ENCODE measurements at regions not wholly inside any gene's neighbourhood (a gene's known extent, or its start where the extent isn't known, plus 50 kb on each side); places are given as distances from the start of the nearest gene placed in this dataset.
A peak's percentile ranks its signal among the peaks of the same experiment; 100 is the strongest.

DNA sequence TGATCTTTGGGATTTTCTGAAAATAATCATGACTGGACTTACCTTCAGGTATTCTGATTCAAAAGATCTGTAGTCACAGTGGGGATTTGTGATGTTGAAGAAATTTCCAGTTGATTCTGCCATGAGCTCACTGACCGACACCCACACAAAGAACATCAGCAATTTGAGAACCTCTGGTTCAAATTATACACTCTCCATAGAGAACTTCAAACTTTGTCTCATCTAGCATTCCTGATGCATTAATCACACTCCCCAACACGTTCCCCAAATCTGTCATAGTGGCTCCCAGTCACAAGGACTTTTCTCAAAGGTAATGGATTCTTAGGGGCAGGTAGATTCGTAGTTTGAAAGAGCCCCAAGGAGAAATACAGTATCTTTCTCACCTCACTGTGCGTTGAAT is 584.3 kb downstream of the FBXO15 start:
- CTCF ChIA-PET: no interaction called here
- peak; percentile 26 for DNase-seq (ENCODE audit: low read depth, low spot score)
- Histone ChIP-seq H3K9me3 (ENCODE audit: control insufficient read depth, insufficient read depth, low read length) (no peaks in the 10 kb centered on the region), H3K4me3 (ENCODE audit: low read depth, low read length) (no peak overlapping the region), H3K27ac (ENCODE audit: low read depth, low read length) (peak overlapping the region; percentile 25), H3K27me3 (ENCODE audit: control insufficient read depth, insufficient read depth, low read length) (no peaks in the 10 kb centered on the region)
- POLR2A ChIA-PET: no interaction called here
- TF ChIP-seq, protein P1, sequence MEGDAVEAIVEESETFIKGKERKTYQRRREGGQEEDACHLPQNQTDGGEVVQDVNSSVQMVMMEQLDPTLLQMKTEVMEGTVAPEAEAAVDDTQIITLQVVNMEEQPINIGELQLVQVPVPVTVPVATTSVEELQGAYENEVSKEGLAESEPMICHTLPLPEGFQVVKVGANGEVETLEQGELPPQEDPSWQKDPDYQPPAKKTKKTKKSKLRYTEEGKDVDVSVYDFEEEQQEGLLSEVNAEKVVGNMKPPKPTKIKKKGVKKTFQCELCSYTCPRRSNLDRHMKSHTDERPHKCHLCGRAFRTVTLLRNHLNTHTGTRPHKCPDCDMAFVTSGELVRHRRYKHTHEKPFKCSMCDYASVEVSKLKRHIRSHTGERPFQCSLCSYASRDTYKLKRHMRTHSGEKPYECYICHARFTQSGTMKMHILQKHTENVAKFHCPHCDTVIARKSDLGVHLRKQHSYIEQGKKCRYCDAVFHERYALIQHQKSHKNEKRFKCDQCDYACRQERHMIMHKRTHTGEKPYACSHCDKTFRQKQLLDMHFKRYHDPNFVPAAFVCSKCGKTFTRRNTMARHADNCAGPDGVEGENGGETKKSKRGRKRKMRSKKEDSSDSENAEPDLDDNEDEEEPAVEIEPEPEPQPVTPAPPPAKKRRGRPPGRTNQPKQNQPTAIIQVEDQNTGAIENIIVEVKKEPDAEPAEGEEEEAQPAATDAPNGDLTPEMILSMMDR (IDR thresholded peaks at IDR 0.05; ENCODE audit: low read depth, low read length): no peak

DNA sequence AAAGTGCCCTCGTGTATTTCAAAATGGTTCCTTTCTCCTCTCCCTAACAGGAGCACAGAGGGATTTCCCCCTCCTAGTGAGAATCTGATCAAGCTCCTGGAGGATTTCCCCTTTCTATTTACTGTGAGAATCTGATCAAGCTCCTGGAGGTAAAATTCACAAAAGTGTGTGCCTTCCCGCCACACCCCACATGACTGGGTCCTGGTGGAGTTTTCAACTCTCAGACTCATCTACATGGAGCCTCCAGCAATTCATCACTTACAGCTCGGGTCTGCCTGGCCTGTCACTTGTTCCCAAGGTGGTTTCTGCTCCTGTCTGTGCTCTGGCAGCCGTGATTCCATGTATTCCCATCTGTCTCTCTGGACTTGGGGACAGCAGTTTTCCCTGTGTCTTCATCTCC is 590.7 kb downstream of the FBXO15 start:
- no peak for DNase-seq (ENCODE audit: low read depth, low spot score)
- POLR2A ChIA-PET: no interaction called here
- no peaks in the 10 kb centered on the region for H3K9me3 ChIP-seq (ENCODE audit: control insufficient read depth, insufficient read depth, low read length)
- H3K4me3 ChIP-seq (ENCODE audit: low read depth, low read length): no peak overlapping the region
- no peaks in the 10 kb centered on the region for H3K27me3 ChIP-seq (ENCODE audit: control insufficient read depth, insufficient read depth, low read length)
- CTCF ChIA-PET: no interaction called here
- TF ChIP-seq, protein P1 (IDR thresholded peaks at IDR 0.05; ENCODE audit: low read depth, low read length): no peak
- no peak overlapping the region for H3K27ac ChIP-seq (ENCODE audit: low read depth, low read length)

DNA sequence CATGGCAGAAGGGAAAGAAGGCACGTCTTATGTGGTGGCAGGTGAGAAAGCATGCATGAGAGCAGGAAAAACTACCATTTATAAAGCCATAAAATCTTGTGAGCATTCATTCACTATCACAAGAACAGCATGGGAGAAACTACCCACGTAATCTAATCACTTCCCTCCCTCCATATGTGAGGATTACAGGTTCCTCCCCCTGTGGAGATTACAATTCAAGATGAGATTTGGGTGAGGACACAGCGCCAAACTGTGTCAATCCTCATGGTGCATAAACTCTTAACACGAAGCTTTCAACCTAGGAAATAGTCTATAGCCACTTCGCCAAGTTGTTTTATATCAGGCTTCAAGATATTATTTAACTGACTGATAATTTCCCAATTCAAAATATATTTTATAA is 595.5 kb downstream of the FBXO15 start:
- no peak for DNase-seq (ENCODE audit: low read depth, low spot score)
- Histone ChIP-seq H3K27ac (ENCODE audit: low read depth, low read length) (no peak overlapping the region), H3K4me3 (ENCODE audit: low read depth, low read length) (no peak overlapping the region), H3K9me3 (ENCODE audit: control insufficient read depth, insufficient read depth, low read length) (no peaks in the 10 kb centered on the region), H3K27me3 (ENCODE audit: control insufficient read depth, insufficient read depth, low read length) (no peaks in the 10 kb centered on the region)
- TF ChIP-seq, protein P1 (IDR thresholded peaks at IDR 0.05; ENCODE audit: low read depth, low read length): no peak
- CTCF ChIA-PET: no interaction called here
- POLR2A ChIA-PET: no interaction called here

DNA sequence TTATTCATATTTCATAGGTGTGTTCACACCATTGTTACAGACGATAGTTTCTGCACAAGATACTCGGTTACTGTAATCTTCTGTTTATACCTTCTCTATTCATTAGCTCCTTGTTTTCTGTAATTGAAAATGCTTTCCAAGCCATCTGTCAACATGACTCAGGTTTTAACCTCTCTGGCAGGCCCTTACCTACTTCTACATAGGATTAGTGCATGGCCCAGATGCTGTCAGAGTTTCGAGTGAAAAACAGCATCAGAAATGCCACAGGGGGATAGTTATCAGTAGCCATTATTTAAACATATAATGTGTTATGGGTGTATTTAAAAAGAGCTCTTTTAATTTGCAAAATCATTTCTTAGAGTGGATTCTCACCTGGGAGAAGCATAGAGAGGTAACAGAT is 596.4 kb downstream of the FBXO15 start:
- Histone ChIP-seq H3K9me3 (ENCODE audit: control insufficient read depth, insufficient read depth, low read length) (no peaks in the 10 kb centered on the region), H3K27ac (ENCODE audit: low read depth, low read length) (no peak overlapping the region), H3K27me3 (ENCODE audit: control insufficient read depth, insufficient read depth, low read length) (no peaks in the 10 kb centered on the region), H3K4me3 (ENCODE audit: low read depth, low read length) (no peak overlapping the region)
- ChIA-PET POLR2A (no interaction called here), CTCF (no interaction called here)
- no peak for DNase-seq (ENCODE audit: low read depth, low spot score)
- TF ChIP-seq, protein P1 (IDR thresholded peaks at IDR 0.05; ENCODE audit: low read depth, low read length): no peak

DNA sequence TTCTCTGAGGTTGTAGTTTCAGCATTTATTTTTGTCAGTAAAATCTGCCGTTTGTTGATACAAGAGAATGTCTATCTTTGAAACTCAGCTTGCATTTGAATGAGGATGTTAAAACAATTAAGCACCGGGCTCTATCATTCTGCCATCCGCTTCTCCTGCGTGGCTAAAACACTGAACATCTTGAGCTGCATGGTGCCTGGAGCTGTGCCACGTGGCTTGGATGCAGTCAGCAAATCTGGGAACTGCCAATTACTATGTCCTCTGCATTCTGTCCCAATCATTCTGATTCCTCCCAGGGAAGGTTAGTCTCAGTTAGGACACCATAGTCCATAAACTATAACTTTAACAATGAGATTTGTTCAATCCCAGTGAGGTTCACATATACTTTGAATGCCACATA is 598.4 kb downstream of the FBXO15 start:
- POLR2A ChIA-PET: no interaction called here
- TF ChIP-seq, protein P1 (IDR thresholded peaks at IDR 0.05; ENCODE audit: low read depth, low read length): no peak
- CTCF ChIA-PET: no interaction called here

More for the DNA sequence above, 598.4 kb downstream of the FBXO15 start:
- Histone ChIP-seq H3K27ac (ENCODE audit: low read depth, low read length) (no peak overlapping the region), H3K4me3 (ENCODE audit: low read depth, low read length) (no peak overlapping the region), H3K9me3 (ENCODE audit: control insufficient read depth, insufficient read depth, low read length) (no peaks in the 10 kb centered on the region), H3K27me3 (ENCODE audit: control insufficient read depth, insufficient read depth, low read length) (no peaks in the 10 kb centered on the region)
- DNase-seq (ENCODE audit: low read depth, low spot score): no peak
